Superior temporal gyrus (tissue), 1 donor: ENCODE measurements at regions not wholly inside any gene's neighbourhood (a gene's known extent, or its start where the extent isn't known, plus 50 kb on each side); places are given as distances from the start of the nearest gene placed in this dataset.

Experiments used
- DNase-seq: peaks from one replicate; pipeline ENCODE4 v3.0.0-alpha.2; 2016; ENCODE audit errors: extremely low spot score

DNA sequence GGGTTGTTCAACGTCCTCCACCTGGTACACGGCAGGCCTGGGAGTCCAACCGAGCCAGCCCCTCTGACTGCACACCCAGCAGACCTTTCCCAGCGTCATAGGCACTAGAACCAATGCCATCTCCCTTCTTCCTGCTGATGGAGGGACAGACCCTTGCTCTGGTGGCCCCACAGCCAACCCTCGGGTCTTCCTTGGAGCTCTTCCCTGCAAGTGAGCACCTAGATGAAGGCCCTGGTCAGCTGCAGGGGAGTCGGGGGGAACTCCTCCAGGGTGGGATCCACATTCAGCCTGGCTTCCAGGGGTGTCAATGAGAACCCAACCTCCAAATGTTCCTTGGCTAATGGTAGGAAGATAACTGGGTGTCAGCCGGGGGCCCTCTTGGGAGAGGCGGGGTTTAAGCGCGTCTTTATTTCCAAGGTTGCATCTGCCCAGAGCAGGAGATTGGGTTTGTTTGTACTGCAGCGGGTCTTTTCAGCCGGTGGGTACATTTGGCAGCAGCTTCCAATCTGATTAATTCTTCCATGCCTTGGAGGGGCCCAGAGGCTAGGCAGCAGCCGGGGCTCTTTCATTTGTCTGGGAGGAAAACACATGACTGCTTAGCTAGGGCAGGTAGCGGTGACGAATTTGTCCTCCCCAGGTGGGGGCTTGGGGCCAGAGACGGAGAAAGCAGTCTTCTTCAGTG lies 56.0 kb upstream of the SHISAL1 start:
- DNase-seq, result no peak

DNA sequence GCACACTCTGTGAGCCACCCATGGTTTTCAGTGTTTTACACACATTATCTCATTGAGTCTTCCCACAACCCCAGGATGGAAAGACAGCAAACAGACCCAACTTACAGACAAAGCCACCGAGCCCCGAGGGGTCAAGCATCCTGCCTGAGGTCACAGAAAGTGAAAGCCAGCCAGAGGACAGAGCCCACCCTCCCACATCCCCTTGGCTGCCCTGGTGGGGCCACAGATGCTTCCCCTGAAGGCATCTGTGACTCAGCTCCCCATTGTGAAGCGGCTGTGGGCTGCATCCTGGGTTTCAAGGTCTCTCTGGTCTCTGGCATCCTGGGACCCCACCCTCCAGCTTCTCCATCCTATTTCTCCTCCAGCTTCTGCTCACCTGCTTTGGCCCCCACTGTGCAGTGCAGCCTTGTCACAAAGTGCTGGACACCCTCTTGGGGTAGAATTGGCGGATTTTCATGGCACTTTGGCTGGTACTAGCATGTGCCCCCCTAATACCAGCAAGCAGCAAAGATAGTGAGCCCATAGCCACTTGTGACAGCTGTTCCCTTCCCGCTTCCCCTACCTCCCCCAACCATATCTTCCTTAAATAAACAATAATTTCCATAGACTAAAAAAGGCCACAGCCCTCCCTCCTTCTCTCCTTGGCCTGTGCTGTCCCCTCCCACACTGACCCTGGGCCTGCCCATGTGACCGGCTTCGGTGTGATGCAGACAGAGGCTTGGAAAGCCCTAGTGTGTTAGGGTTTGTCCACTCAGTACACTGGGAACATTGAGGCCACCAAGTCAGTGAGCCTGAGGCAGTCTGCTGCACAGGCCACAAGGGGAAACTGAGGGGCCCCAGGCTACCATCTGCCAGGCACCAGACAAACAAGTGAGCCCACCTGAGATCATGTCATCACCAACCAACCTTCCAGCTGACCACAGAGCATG lies 53.9 kb upstream of the SHISAL1 start:
- no peak for DNase-seq

DNA sequence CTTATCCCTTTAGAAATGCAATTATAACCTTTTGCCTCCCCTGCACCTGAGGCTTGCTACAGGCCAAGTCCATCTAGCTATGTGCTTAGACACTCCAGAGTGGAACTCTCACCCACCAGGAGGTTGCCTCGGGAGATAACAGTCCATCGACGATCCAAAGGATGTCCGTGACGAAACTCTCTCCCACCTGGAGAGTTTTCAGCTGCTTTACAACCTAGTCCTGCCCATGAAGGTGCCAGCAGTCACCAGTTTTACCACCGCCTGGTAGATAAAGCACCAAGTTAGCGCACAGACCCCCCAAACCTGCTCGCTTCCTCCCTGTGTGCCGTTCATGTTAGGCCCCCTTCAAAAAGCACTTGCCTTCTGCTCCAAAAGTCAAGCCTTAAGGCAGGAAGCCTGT lies 53.1 kb upstream of the SHISAL1 start:
- no peak for DNase-seq

DNA sequence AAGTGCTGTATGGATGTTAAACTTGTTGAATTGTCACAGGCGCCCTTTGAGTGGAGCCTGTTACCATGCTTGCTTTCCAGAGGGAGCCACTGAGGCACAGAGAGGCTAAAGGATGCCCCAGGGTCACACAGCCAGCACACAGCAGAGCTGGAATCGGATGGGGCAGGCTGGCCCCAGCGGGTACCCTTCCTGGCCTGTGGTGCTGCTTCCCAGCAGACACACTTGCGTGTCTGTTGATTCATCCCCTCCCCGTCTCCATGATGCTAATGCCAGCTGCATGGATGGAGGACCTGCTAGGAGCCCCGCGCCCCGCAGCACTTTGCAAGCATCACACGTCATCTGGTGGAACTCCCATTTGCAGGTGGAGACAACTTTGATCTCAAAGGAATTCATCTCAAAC lies 52.4 kb upstream of the SHISAL1 start:
- DNase-seq, result no peak

DNA sequence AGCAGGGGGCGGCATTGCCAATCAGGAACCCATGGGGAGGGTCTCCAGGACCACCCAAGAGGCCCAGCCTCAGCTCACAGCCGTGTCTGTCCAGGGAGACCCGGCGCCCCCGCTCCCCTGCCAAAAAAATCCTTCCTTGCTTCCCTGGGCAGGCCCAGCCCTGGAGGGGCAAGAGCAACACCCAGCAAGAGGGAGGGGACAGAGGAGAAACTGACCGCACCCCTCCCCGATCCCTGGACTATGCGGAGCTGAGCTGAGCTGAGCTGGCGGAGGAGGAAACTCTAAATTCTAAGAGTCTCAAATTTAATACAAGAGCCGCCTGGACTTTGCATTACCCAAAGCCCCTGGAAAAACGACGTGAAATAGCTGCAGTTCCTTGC lies 52.0 kb upstream of the SHISAL1 start:
- no peak for DNase-seq

DNA sequence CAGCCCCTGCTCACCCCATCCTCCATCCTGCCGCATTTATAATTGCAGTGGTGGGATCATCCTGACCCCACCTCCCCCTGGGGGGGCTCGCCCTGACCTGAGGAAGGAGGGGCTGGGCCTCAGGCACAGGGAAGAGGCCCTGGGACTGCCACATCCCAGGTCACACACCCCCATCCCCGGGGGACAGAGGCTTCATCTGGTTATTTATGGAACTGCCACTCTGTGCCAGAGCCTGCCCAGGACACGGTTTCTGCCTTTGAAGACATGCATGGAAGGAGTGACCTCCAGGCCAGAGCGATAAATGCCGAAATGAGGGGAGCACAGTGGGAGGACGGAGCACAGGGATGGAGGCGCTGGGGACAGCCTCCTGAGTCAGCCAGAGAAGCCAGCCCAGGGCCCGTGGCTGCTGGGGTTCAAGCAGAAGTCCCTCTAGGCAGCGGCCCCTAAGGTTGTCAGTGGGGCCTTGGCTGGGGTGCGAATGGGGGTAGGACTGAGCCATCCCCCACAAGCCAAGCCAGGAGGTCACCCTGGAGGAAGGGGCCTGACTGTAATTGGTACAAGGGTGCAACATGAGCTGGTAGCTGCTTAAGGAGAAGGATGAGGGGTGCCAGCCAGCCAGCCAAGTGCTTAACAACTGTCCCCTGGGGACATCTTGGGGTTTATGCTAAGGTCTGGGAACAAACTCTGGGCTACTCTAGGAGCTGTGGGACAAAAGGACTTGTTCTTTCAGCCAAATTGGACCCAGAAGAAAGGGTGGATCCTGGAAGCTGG lies 51.4 kb upstream of the SHISAL1 start:
- DNase-seq, result no peak

DNA sequence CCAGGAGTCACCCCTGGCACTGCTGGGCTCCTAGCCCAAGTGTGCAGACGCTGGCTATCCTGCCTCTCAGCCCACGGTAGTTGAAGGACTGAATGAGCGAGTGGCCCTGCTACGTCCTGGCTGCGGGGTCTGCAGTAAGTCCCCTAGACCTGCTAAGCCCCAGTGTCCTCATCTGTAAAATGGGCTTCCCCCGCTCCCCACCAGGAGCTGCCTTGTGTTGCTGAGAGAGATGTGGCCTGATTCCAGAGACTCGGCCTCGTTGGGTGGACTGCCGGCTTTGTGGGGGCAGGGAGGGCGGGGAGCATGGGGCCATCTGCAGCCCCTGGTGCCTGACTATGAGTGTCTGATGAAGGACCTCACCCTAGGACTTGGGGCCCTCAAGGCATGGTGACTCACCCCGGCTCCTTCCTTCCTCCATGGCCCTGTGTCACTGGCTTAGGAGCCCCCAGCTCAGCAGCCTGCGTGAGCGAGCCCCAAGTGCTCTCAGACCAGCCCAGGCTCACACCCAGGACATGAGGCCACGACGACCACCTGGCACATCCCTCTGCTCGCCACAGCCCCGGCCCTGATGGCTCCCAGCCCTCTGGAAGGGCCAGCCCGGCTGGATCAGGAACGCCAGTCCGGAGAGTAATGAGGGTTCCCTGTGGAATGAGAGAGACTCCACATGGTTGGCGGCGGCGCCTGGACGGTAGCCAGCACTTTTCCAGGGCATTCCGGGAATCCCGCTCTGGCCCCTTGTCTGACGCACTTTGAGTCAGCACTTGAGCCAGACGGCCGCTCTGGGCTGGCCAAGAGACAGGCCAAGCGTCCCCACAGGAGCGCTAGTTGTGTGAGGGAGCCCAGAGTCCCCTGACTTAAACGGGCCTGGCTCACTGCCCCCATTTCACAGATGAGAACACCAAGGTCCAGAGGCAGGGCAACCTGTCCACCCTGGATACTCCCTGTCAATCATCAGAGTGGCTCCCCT lies 50.5 kb upstream of the SHISAL1 start:
- no peak for DNase-seq

DNA sequence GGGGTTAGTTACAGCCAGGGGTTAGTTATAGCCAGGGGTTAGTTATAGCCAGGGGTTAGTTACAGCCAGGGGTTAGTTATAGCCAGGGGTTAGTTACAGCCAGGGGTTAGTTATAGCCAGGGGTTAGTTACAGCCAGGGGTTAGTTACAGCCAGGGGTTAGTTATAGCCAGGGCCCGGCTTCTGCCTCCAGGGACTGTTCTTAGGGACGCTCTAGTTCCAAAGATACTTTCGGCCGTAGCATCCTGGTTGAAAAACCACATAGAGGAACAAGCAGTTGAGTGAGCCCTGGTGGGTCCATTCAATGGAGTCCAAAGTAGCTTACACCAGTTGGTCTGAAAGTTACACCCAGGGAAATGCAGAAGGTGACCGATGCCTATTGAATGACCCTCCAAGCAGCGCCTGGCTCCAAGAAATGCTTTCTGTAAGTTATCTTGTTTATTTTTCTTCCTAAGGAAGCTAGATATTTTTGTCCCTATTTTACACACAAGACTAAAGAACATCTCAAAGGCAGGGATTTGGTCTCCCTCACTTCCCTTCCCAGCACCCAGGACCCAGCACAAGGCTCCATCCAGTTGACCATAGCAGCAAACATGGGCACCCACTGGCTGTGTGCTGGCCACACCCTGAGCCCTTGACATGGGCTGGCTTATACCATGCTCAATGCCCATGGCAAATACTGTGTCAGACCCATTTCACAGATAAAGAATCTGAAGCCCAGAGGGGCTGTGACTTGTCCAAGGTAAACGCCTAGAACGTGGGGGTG lies 49.7 kb upstream of the SHISAL1 start:
- DNase-seq, result no peak
